DMS53 treated with DMSO at 0.1 percent for 48 hours (cell line): ENCODE measurements at regions not wholly inside any gene's neighbourhood (a gene's known extent, or its start where the extent isn't known, plus 50 kb on each side); places are given as distances from the start of the nearest gene placed in this dataset.

Source experiments
- DNase-seq: peaks from one replicate; lab custom pipeline; 2025; ENCODE audit not compliant: unreplicated experiment; lab: John Stamatoyannopoulos, UW

- DNase-seq = no peak
Measured at GRCh38 chr9:135219676-135220600, 132.5 kb downstream of the OLFM1 start.

GRCh38 chr9:135220601-135221575 is 133.4 kb downstream of the OLFM1 start:
- no peak for DNase-seq

- no peak for DNase-seq
Measured at GRCh38 chr9:135221576-135221950, 134.1 kb downstream of the OLFM1 start.

GRCh38 chr9:135221951-135222631 is 134.6 kb downstream of the OLFM1 start:
- DNase-seq = no peak

GRCh38 chr9:135222881-135223760 is 135.7 kb downstream of the OLFM1 start:
- DNase-seq = no peak

- no peak for DNase-seq
Measured at GRCh38 chr9:135223831-135224230, 136.4 kb downstream of the OLFM1 start.

GRCh38 chr9:135224286-135224877 is 136.9 kb downstream of the OLFM1 start:
- DNase-seq = no peak

- no peak for DNase-seq
Measured at GRCh38 chr9:135224921-135225541, 137.6 kb downstream of the OLFM1 start.

- DNase-seq = no peak
Measured at GRCh38 chr9:135225619-135226228, 138.3 kb downstream of the OLFM1 start.

GRCh38 chr9:135226369-135227050 is 139.0 kb downstream of the OLFM1 start:
- no peak for DNase-seq

- DNase-seq = no peak
Measured at GRCh38 chr9:135227641-135228251, 140.3 kb downstream of the OLFM1 start.

- no peak for DNase-seq
Measured at GRCh38 chr9:135228345-135228982, 141.0 kb downstream of the OLFM1 start.

GRCh38 chr9:135228983-135229625 is 141.6 kb downstream of the OLFM1 start:
- no peak for DNase-seq

- DNase-seq = no peak
Measured at GRCh38 chr9:135229701-135230385, 142.4 kb downstream of the OLFM1 start.

- no peak for DNase-seq
Measured at GRCh38 chr9:135230386-135230765, 142.9 kb downstream of the OLFM1 start.

- DNase-seq = no peak
Measured at GRCh38 chr9:135230817-135231520, 143.5 kb downstream of the OLFM1 start.
